ENCODE measurements at regions not wholly inside any gene's neighbourhood (a gene's known extent, or its start where the extent isn't known, plus 50 kb on each side); places are given as distances from the start of the nearest gene placed in this dataset.
"Not testable (repeated sequence)": the region's sequence is repeated elsewhere in the genome, so short reads cannot be mapped to it uniquely, and the experiment has no call there.

GRCh38 chr5:79924936-79925893, 65.8 kb downstream of the MTX3 start:
- H3K4me1 ChIP-seq (ENCODE audit: control insufficient read depth in 3 of 3, insufficient read depth in 2 of 3, low read depth in 1 of 3, low read length in 2 of 3): no peaks in the 10 kb centered on the region
- no peak for DNase-seq

GRCh38 chr5:79923431-79923830, 67.6 kb downstream of the MTX3 start:
- Histone ChIP-seq H3K36me3 (ENCODE audit: control insufficient read depth in 3 of 3, insufficient read depth in 2 of 3, low read depth in 1 of 3, low read length in 3 of 3) (no peaks in the 10 kb centered on the region), H3K27me3 (ENCODE audit: control insufficient read depth in 3 of 3, insufficient read depth in 3 of 3, low read length in 3 of 3) (peaks cover 0 to 5% (median 0%) of the 10 kb centered on the region in 3 donors), H3K4me3 (ENCODE audit: low read depth in 1 of 3, low read length in 3 of 3) (no peak overlapping the region), H3K4me1 (ENCODE audit: control insufficient read depth in 3 of 3, insufficient read depth in 2 of 3, low read depth in 1 of 3, low read length in 2 of 3) (no peaks in the 10 kb centered on the region), H3K9me3 (ENCODE audit: control insufficient read depth in 2 of 2, insufficient read depth in 1 of 2, low read depth in 1 of 2, low read length in 1 of 2) (peaks cover 1 to 7% of the 10 kb centered on the region in 2 donors), H3K27ac (ENCODE audit: low read depth in 1 of 3, low read length in 2 of 3) (no peak overlapping the region)
- DNase-seq: no peak
- FAIRE-seq: no peak
- WGBS, 3 donors: 13 to 39% (median 25%) methylated on average over 1 of the region's 1 CpG

More at GRCh38 chr5:79924936-79925893, 65.8 kb downstream of the MTX3 start:
- Histone ChIP-seq H3K27me3 (ENCODE audit: control insufficient read depth in 3 of 3, insufficient read depth in 3 of 3, low read length in 3 of 3) (peaks cover 0 to 5% (median 0%) of the 10 kb centered on the region in 3 donors), H3K9me3 (ENCODE audit: control insufficient read depth in 2 of 2, insufficient read depth in 1 of 2, low read depth in 1 of 2, low read length in 1 of 2) (peaks cover 1 to 5% of the 10 kb centered on the region in 2 donors), H3K36me3 (ENCODE audit: control insufficient read depth in 3 of 3, insufficient read depth in 2 of 3, low read depth in 1 of 3, low read length in 3 of 3) (no peaks in the 10 kb centered on the region), H3K27ac (ENCODE audit: low read depth in 1 of 3, low read length in 2 of 3) (no peak overlapping the region), H3K4me3 (ENCODE audit: low read depth in 1 of 3, low read length in 3 of 3) (no peak overlapping the region)
- WGBS, 3 donors: 76 to 78% (median 76%) methylated on average over 9 of the region's 9 CpGs
- FAIRE-seq: no peak

GRCh38 chr5:79922626-79923025, 68.4 kb downstream of the MTX3 start:
- peaks cover 0 to 5% (median 0%) of the 10 kb centered on the region in 3 donors for H3K27me3 ChIP-seq (ENCODE audit: control insufficient read depth in 3 of 3, insufficient read depth in 3 of 3, low read length in 3 of 3)
- no peaks in the 10 kb centered on the region for H3K36me3 ChIP-seq (ENCODE audit: control insufficient read depth in 3 of 3, insufficient read depth in 2 of 3, low read depth in 1 of 3, low read length in 3 of 3)
- FAIRE-seq: no peak
- H3K9me3 ChIP-seq (ENCODE audit: control insufficient read depth in 2 of 2, insufficient read depth in 1 of 2, low read depth in 1 of 2, low read length in 1 of 2): peaks cover 1 to 7% of the 10 kb centered on the region in 2 donors
- H3K27ac ChIP-seq (ENCODE audit: low read depth in 1 of 3, low read length in 2 of 3): no peak overlapping the region
- WGBS, 3 donors: 89 to 99% (median 90%) methylated on average over 2 of the region's 2 CpGs
- no peak for DNase-seq
- H3K4me1 ChIP-seq (ENCODE audit: control insufficient read depth in 3 of 3, insufficient read depth in 2 of 3, low read depth in 1 of 3, low read length in 2 of 3): no peaks in the 10 kb centered on the region
- no peak overlapping the region for H3K4me3 ChIP-seq (ENCODE audit: low read depth in 1 of 3, low read length in 3 of 3)

- not testable (repeated sequence) for H3K36me3 ChIP-seq (ENCODE audit: control insufficient read depth in 3 of 3, insufficient read depth in 2 of 3, low read depth in 1 of 3, low read length in 3 of 3); H3K27ac ChIP-seq (ENCODE audit: low read depth in 1 of 3, low read length in 2 of 3); H3K4me3 ChIP-seq (ENCODE audit: low read depth in 1 of 3, low read length in 3 of 3); DNase-seq; FAIRE-seq; H3K4me1 ChIP-seq (ENCODE audit: control insufficient read depth in 3 of 3, insufficient read depth in 2 of 3, low read depth in 1 of 3, low read length in 2 of 3); H3K27me3 ChIP-seq (ENCODE audit: control insufficient read depth in 3 of 3, insufficient read depth in 3 of 3, low read length in 3 of 3); H3K9me3 ChIP-seq (ENCODE audit: control insufficient read depth in 2 of 2, insufficient read depth in 1 of 2, low read depth in 1 of 2, low read length in 1 of 2)
- WGBS, 3 donors: 93 to 96% (median 95%) methylated on average over 1 of the region's 1 CpG
These were observed 83.6 kb downstream of the MTX3 start for GRCh38 chr5:79907452-79907851.

- H3K4me3 ChIP-seq (ENCODE audit: low read depth in 1 of 3, low read length in 3 of 3); FAIRE-seq; H3K4me1 ChIP-seq (ENCODE audit: control insufficient read depth in 3 of 3, insufficient read depth in 2 of 3, low read depth in 1 of 3, low read length in 2 of 3); H3K27ac ChIP-seq (ENCODE audit: low read depth in 1 of 3, low read length in 2 of 3); H3K9me3 ChIP-seq (ENCODE audit: control insufficient read depth in 2 of 2, insufficient read depth in 1 of 2, low read depth in 1 of 2, low read length in 1 of 2); DNase-seq; H3K36me3 ChIP-seq (ENCODE audit: control insufficient read depth in 3 of 3, insufficient read depth in 2 of 3, low read depth in 1 of 3, low read length in 3 of 3); H3K27me3 ChIP-seq (ENCODE audit: control insufficient read depth in 3 of 3, insufficient read depth in 3 of 3, low read length in 3 of 3): not testable (repeated sequence)
- 92 to 94% (median 93%) methylated on average over 3 to 10 of the region's 10 CpGs for WGBS, 3 donors
These were observed 88.5 kb downstream of the MTX3 start for GRCh38 chr5:79902571-79902970.

- 69 to 76% (median 75%) methylated on average over 5 of the region's 5 CpGs for WGBS, 3 donors
These were observed 89.4 kb downstream of the MTX3 start for GRCh38 chr5:79901631-79902030.

GRCh38 chr5:79898611-79899010, 92.5 kb downstream of the MTX3 start:
- peaks cover 0 to 3% of the 10 kb centered on the region in 2 donors for H3K9me3 ChIP-seq (ENCODE audit: control insufficient read depth in 2 of 2, insufficient read depth in 1 of 2, low read depth in 1 of 2, low read length in 1 of 2)
- 58 to 76% (median 58%) methylated on average over 1 of the region's 1 CpG for WGBS, 3 donors
- no peaks in the 10 kb centered on the region for H3K27me3 ChIP-seq (ENCODE audit: control insufficient read depth in 3 of 3, insufficient read depth in 3 of 3, low read length in 3 of 3)
- no peak overlapping the region for H3K4me3 ChIP-seq (ENCODE audit: low read depth in 1 of 3, low read length in 3 of 3)
- peaks cover 0 to 1% (median 0%) of the 10 kb centered on the region in 3 donors for H3K4me1 ChIP-seq (ENCODE audit: control insufficient read depth in 3 of 3, insufficient read depth in 2 of 3, low read depth in 1 of 3, low read length in 2 of 3)
- no peak for DNase-seq
- FAIRE-seq: no peak
- H3K27ac ChIP-seq (ENCODE audit: low read depth in 1 of 3, low read length in 2 of 3): no peak overlapping the region
- no peaks in the 10 kb centered on the region for H3K36me3 ChIP-seq (ENCODE audit: control insufficient read depth in 3 of 3, insufficient read depth in 2 of 3, low read depth in 1 of 3, low read length in 3 of 3)

More at GRCh38 chr5:79901631-79902030, 89.4 kb downstream of the MTX3 start:
- peaks cover 0 to 3% of the 10 kb centered on the region in 2 donors for H3K9me3 ChIP-seq (ENCODE audit: control insufficient read depth in 2 of 2, insufficient read depth in 1 of 2, low read depth in 1 of 2, low read length in 1 of 2)
- no peaks in the 10 kb centered on the region for H3K4me1 ChIP-seq (ENCODE audit: control insufficient read depth in 3 of 3, insufficient read depth in 2 of 3, low read depth in 1 of 3, low read length in 2 of 3)
- H3K27ac ChIP-seq (ENCODE audit: low read depth in 1 of 3, low read length in 2 of 3): no peak overlapping the region
- H3K4me3 ChIP-seq (ENCODE audit: low read depth in 1 of 3, low read length in 3 of 3): no peak overlapping the region
- H3K27me3 ChIP-seq (ENCODE audit: control insufficient read depth in 3 of 3, insufficient read depth in 3 of 3, low read length in 3 of 3): no peaks in the 10 kb centered on the region
- no peaks in the 10 kb centered on the region for H3K36me3 ChIP-seq (ENCODE audit: control insufficient read depth in 3 of 3, insufficient read depth in 2 of 3, low read depth in 1 of 3, low read length in 3 of 3)
- no peak for DNase-seq
- FAIRE-seq: no peak

- WGBS, 3 donors: 5 to 45% (median 23%) methylated on average over 3 of the region's 3 CpGs
- FAIRE-seq (no peak), DNase-seq (peak; percentile 23 to 54)
- Histone ChIP-seq H3K27ac (ENCODE audit: low read depth in 1 of 3, low read length in 2 of 3) (no peak overlapping the region), H3K27me3 (ENCODE audit: control insufficient read depth in 3 of 3, insufficient read depth in 3 of 3, low read length in 3 of 3) (no peaks in the 10 kb centered on the region), H3K9me3 (ENCODE audit: control insufficient read depth in 2 of 2, insufficient read depth in 1 of 2, low read depth in 1 of 2, low read length in 1 of 2) (no peaks in the 10 kb centered on the region), H3K4me1 (ENCODE audit: control insufficient read depth in 3 of 3, insufficient read depth in 2 of 3, low read depth in 1 of 3, low read length in 2 of 3) (peaks cover 0 to 5% (median 0%) of the 10 kb centered on the region in 3 donors), H3K36me3 (ENCODE audit: control insufficient read depth in 3 of 3, insufficient read depth in 2 of 3, low read depth in 1 of 3, low read length in 3 of 3) (no peaks in the 10 kb centered on the region), H3K4me3 (ENCODE audit: low read depth in 1 of 3, low read length in 3 of 3) (no peak overlapping the region)
These were observed 97.1 kb downstream of the MTX3 start for GRCh38 chr5:79893976-79894375.

Data from small intestine (tissue), 7 donors.